Osteocyte (in vitro differentiated cells): ENCODE measurements at regions not wholly inside any gene's neighbourhood (a gene's known extent, or its start where the extent isn't known, plus 50 kb on each side); places are given as distances from the start of the nearest gene placed in this dataset.

ENCODE experiments used
- DNase-seq: peaks from one replicate; pipeline ENCODE4 v3.0.0; 2021; ENCODE audit warnings: mixed read lengths; ENCODE audit not compliant: unreplicated experiment; ENCODE audit errors: extremely low spot score
- H3K27ac Mint-ChIP-seq: one replicate; pipeline ENCODE4 v1.8.0; 2021; ENCODE audit warnings: mild to moderate bottlenecking, mixed read lengths; ENCODE audit not compliant: unreplicated experiment
- H3K27me3 Mint-ChIP-seq: one replicate; pipeline ENCODE4 v1.8.0; 2021; ENCODE audit warnings: mixed read lengths; ENCODE audit not compliant: unreplicated experiment
- H3K36me3 Mint-ChIP-seq: one replicate; pipeline ENCODE4 v1.8.0; 2021; ENCODE audit warnings: mixed read lengths; ENCODE audit not compliant: unreplicated experiment
- H3K4me1 Mint-ChIP-seq: one replicate; pipeline ENCODE4 v1.8.0; 2021; ENCODE audit warnings: mixed read lengths; ENCODE audit not compliant: unreplicated experiment
- H3K4me3 Mint-ChIP-seq: one replicate; pipeline ENCODE4 v1.8.0; 2021; ENCODE audit warnings: mild to moderate bottlenecking, moderate library complexity, mixed read lengths; ENCODE audit not compliant: unreplicated experiment
- H3K9me3 Mint-ChIP-seq: one replicate; pipeline ENCODE4 v1.8.0; 2021; ENCODE audit warnings: mixed read lengths; ENCODE audit not compliant: unreplicated experiment
- TF ChIP-seq, protein P1 (sequence below): fragments of 200-600 bp; sonication (generic); IDR thresholded peaks from 2 replicates; pipeline ENCODE4 v1.5.0; 2021; ENCODE audit warnings: antibody characterized with exemption, mild to moderate bottlenecking, moderate library complexity

DNA sequence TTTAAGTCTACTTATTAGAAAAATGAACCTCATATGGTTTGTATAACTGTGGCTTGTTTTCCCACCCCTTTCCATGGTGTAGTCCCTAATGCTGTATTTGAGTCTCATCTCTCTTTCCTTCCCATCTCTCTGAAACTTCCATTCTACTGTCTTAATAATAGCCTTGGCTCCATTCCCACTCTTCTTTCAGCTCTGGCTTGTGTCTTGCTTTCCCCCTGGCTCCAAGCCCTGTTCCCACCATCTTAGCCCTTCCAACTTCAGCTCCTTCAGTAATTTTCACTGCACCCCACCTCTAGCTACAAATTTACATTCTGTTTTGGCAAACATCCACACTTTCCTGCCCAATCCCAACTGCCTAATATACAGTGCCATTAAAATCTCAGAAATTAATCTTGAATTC, 137.5 kb downstream of the SLITRK6 start:
- no peak for DNase-seq
- TF ChIP-seq, protein P1, sequence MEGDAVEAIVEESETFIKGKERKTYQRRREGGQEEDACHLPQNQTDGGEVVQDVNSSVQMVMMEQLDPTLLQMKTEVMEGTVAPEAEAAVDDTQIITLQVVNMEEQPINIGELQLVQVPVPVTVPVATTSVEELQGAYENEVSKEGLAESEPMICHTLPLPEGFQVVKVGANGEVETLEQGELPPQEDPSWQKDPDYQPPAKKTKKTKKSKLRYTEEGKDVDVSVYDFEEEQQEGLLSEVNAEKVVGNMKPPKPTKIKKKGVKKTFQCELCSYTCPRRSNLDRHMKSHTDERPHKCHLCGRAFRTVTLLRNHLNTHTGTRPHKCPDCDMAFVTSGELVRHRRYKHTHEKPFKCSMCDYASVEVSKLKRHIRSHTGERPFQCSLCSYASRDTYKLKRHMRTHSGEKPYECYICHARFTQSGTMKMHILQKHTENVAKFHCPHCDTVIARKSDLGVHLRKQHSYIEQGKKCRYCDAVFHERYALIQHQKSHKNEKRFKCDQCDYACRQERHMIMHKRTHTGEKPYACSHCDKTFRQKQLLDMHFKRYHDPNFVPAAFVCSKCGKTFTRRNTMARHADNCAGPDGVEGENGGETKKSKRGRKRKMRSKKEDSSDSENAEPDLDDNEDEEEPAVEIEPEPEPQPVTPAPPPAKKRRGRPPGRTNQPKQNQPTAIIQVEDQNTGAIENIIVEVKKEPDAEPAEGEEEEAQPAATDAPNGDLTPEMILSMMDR, result no peak
- no peak overlapping the region for H3K4me3 Mint-ChIP-seq
- peaks cover 11% of the 10 kb centered on the region for H3K9me3 Mint-ChIP-seq
- H3K27me3 Mint-ChIP-seq, result no peaks in the 10 kb centered on the region
- no peaks in the 10 kb centered on the region for H3K36me3 Mint-ChIP-seq
- peaks cover 21% of the 10 kb centered on the region for H3K4me1 Mint-ChIP-seq
- H3K27ac Mint-ChIP-seq, result no peak overlapping the region

DNA sequence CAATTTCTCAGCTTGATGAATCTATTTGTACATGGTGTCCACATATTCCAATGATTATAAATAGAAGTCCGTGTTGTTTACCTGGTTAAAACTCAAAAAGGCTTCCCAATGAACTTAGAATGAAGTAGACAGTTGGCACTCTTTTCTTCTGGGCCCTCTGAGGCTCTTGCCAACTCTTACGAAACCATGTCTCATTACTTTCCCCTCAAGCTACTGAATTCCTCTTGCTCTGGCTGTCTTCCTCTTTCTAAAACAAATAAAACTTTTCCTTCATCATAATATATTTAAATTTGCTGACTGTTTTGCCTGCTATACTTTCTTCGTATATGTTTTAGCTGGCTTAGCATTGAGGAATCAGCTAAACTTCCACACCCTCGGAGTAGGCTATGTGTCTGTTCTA, 139.7 kb downstream of the SLITRK6 start:
- TF ChIP-seq, protein P1, result no peak

DNA sequence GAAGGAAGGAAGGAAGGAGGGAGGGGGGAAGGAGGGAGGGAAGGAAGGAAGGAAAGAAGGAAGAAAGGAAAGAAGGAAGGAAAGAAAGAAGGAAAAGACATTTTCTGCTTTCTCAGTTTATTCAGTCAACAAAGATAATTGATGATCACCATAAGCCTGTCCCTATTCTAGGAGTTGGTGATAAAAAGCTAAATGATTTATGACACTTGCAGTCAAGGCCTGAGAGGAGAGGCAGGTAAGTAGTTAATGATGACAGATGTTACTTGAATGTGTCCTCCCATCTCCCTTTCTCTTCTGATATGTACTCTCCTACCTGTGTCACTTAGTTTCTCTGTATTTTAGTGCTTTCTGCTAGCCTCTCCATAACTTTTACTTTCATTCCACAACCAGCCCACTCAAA, 141.3 kb downstream of the SLITRK6 start:
- H3K4me1 Mint-ChIP-seq, result peaks cover 15% of the 10 kb centered on the region
- no peak overlapping the region for H3K4me3 Mint-ChIP-seq
- H3K27me3 Mint-ChIP-seq, result no peaks in the 10 kb centered on the region
- H3K36me3 Mint-ChIP-seq, result no peaks in the 10 kb centered on the region
- TF ChIP-seq, protein P1, result no peak
- no peak overlapping the region for H3K27ac Mint-ChIP-seq
- H3K9me3 Mint-ChIP-seq, result peaks cover 11% of the 10 kb centered on the region
- no peak for DNase-seq

More for the DNA sequence above, 139.7 kb downstream of the SLITRK6 start:
- DNase-seq, result no peak
- H3K27ac Mint-ChIP-seq, result no peak overlapping the region
- H3K9me3 Mint-ChIP-seq, result peaks cover 11% of the 10 kb centered on the region
- no peaks in the 10 kb centered on the region for H3K27me3 Mint-ChIP-seq
- H3K36me3 Mint-ChIP-seq, result no peaks in the 10 kb centered on the region
- H3K4me3 Mint-ChIP-seq, result no peak overlapping the region
- peaks cover 15% of the 10 kb centered on the region for H3K4me1 Mint-ChIP-seq

DNA sequence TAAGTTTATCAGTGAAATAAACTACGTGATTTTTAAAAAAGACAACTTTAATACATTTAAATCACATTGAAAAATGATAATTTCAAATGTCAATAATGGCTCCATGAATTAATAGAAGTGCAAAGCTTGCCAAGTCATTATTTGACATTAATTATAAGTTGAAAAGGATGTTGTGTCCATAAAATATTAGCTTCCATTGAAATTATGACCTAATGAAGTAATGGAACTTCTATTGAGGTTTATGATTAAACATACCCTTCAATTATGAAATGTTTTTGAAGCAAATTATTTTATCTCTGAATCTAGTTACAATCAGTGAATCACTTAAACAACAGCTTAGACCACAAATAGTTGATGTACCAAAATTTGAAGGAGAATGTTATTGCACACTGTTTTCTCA, 144.2 kb downstream of the SLITRK6 start:
- no peak overlapping the region for H3K27ac Mint-ChIP-seq
- H3K27me3 Mint-ChIP-seq, result no peaks in the 10 kb centered on the region
- DNase-seq, result no peak
- no peaks in the 10 kb centered on the region for H3K36me3 Mint-ChIP-seq
- H3K9me3 Mint-ChIP-seq, result peaks cover under 1% of the 10 kb centered on the region
- H3K4me3 Mint-ChIP-seq, result no peak overlapping the region
- TF ChIP-seq, protein P1, result no peak
- H3K4me1 Mint-ChIP-seq, result peaks cover 6% of the 10 kb centered on the region

DNA sequence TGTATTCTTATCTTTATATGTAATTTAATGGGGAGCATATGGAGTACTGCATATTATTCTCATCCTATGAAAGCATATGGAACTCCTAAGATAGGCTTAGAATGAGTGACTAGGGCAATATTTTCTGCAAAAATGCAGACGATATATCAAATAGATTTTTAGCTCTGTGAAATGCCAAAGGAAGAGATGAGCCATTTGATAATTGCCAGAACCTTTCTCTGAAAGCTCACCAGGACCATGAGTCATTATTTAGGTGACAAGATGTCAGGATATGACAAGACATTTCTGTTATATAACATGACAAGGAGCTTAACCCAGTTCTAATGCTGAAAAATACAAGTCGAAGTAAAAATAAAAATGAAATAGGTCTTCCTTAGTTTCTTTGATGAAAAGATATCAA, 145.0 kb downstream of the SLITRK6 start:
- Mint-ChIP-seq H3K4me1 (no peaks in the 10 kb centered on the region), H3K36me3 (no peaks in the 10 kb centered on the region), H3K27me3 (no peaks in the 10 kb centered on the region), H3K27ac (no peak overlapping the region), H3K4me3 (no peak overlapping the region), H3K9me3 (no peaks in the 10 kb centered on the region)
- no peak for DNase-seq
- TF ChIP-seq, protein P1, result no peak
